SU-DHL-6 (cell line): ENCODE measurements at regions not wholly inside any gene's neighbourhood (a gene's known extent, or its start where the extent isn't known, plus 50 kb on each side); places are given as distances from the start of the nearest gene placed in this dataset.

ENCODE experiments used
- H2AFZ ChIP-seq: fragments of 200-600 bp; sonication (generic); 2 replicates; pipeline ENCODE4 v1.6.1; 2014; ENCODE audit warnings: low read depth, mild to moderate bottlenecking, moderate library complexity, mixed read lengths, antibody characterized with exemption, low read length; ENCODE audit not compliant: severe bottlenecking
- H3F3A ChIP-seq: fragments of 200-600 bp; shearing (Covaris generic); 2 replicates; pipeline ENCODE4 v1.6.0; 2016; ENCODE audit warnings: antibody characterized with exemption, mild to moderate bottlenecking; ENCODE audit not compliant: insufficient read depth
- H3K27ac ChIP-seq: fragments of 200-600 bp; sonication (generic); 2 replicates; pipeline ENCODE4 v1.5.1; 2016; ENCODE audit warnings: low read depth, mild to moderate bottlenecking, low read length, moderate library complexity, mixed read lengths
- H3K27me3 ChIP-seq: fragments of 200-600 bp; sonication (generic), shearing (Covaris generic); 2 replicates; pipeline ENCODE4 v1.6.0; 2014; ENCODE audit warnings: mild to moderate bottlenecking, low read length
- H3K36me3 ChIP-seq: fragments of 200-600 bp; sonication (generic); 2 replicates; pipeline ENCODE4 v1.6.1; 2014; ENCODE audit warnings: mild to moderate bottlenecking, low read length, mixed read lengths
- H3K4me2 ChIP-seq: fragments of 300-600, 200-600 bp; shearing (Covaris generic), sonication (generic); 2 replicates; pipeline ENCODE4 v1.6.0; 2014; ENCODE audit warnings: low read length, low read depth, mild to moderate bottlenecking; ENCODE audit not compliant: poor library complexity, severe bottlenecking
- H3K4me3 ChIP-seq: fragments of 200-600 bp; sonication (generic); 2 replicates; pipeline ENCODE4 v1.5.1; 2014; ENCODE audit warnings: antibody characterized with exemption, low read length, mild to moderate bottlenecking, mixed read lengths; ENCODE audit not compliant: insufficient read depth, poor library complexity, severe bottlenecking
- H3K79me2 ChIP-seq: fragments of 200-600 bp; sonication (generic); 2 replicates; pipeline ENCODE4 v1.6.1; 2014; ENCODE audit warnings: mild to moderate bottlenecking, low read length, moderate library complexity; ENCODE audit not compliant: insufficient read depth
- H3K9ac ChIP-seq: fragments of 200-600 bp; sonication (generic); 2 replicates; pipeline ENCODE4 v1.7.0; 2014; ENCODE audit warnings: mild to moderate bottlenecking, low read length
- H3K9me2 ChIP-seq: fragments of 200-600 bp; sonication (generic); replicated peaks from 2 replicates; pipeline ENCODE4 v1.6.1; 2014; ENCODE audit warnings: low read length; ENCODE audit not compliant: insufficient read depth
- H3K9me3 ChIP-seq: fragments of 200-600 bp; sonication (generic); 2 replicates; pipeline ENCODE4 v1.6.1; 2014; ENCODE audit warnings: low read length, mixed read lengths; ENCODE audit not compliant: insufficient read depth
- H4K20me1 ChIP-seq: fragments of 200-600 bp; sonication (generic); 2 replicates; pipeline ENCODE4 v1.6.1; 2014; ENCODE audit warnings: low read depth, mild to moderate bottlenecking, antibody characterized with exemption, low read length, moderate library complexity, mixed read lengths
- EZH2phosphoT487 ChIP-seq: fragments of 200-600 bp; sonication (generic), shearing (Covaris generic); conservative IDR thresholded peaks from 2 replicates; pipeline ENCODE4 v1.6.1; 2018; ENCODE audit warnings: mild to moderate bottlenecking, antibody characterized with exemption, low read length, moderate library complexity, mixed read lengths
- TF ChIP-seq, protein P1 (sequence below): fragments of 200-600 bp; sonication (generic); IDR thresholded peaks from one replicate; pipeline ENCODE4 v1.5.1; 2017; ENCODE audit warnings: antibody characterized with exemption, mild to moderate bottlenecking, low read length, moderate library complexity; ENCODE audit not compliant: insufficient read depth, poor library complexity, severe bottlenecking

DNA sequence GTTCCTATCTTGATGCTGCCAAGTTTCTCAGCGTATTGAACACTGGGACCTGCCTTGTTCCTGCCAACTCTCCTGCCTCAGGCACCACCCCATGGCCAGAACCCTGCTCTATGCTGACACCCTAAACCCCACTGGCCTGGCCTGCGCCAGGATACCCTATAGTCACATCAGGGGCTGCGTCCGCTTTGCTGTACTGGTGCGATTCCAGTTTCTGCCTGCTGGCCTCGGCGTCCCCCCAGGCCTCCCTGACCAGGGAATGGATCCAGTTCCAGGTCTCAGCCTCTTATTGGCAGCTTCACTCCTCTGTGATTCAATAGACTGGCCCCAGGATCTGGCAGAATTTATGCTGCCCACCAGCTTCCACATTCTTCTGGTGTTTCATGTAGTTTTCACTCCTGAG, 55.0 kb downstream of the GPR6 start:
- no peaks in the 10 kb centered on the region for H3F3A ChIP-seq
- no peak overlapping the region for H3K27ac ChIP-seq
- H3K36me3 ChIP-seq = no peaks in the 10 kb centered on the region
- no peak overlapping the region for H3K9ac ChIP-seq
- no peaks in the 10 kb centered on the region for H3K79me2 ChIP-seq
- no peaks in the 10 kb centered on the region for H3K27me3 ChIP-seq
- no peaks in the 10 kb centered on the region for H3K9me3 ChIP-seq
- no peak for TF ChIP-seq EZH2phosphoT487
- TF ChIP-seq, protein P1, sequence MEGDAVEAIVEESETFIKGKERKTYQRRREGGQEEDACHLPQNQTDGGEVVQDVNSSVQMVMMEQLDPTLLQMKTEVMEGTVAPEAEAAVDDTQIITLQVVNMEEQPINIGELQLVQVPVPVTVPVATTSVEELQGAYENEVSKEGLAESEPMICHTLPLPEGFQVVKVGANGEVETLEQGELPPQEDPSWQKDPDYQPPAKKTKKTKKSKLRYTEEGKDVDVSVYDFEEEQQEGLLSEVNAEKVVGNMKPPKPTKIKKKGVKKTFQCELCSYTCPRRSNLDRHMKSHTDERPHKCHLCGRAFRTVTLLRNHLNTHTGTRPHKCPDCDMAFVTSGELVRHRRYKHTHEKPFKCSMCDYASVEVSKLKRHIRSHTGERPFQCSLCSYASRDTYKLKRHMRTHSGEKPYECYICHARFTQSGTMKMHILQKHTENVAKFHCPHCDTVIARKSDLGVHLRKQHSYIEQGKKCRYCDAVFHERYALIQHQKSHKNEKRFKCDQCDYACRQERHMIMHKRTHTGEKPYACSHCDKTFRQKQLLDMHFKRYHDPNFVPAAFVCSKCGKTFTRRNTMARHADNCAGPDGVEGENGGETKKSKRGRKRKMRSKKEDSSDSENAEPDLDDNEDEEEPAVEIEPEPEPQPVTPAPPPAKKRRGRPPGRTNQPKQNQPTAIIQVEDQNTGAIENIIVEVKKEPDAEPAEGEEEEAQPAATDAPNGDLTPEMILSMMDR = no peak
- H3K9me2 ChIP-seq = no peaks in the 10 kb centered on the region
- H3K4me2 ChIP-seq = no peak overlapping the region
- H4K20me1 ChIP-seq = no peaks in the 10 kb centered on the region
- H3K4me3 ChIP-seq = no peak overlapping the region
- no peak overlapping the region for H2AFZ ChIP-seq

GRCh38 chr6:110033749-110034666, 55.9 kb downstream of the GPR6 start:
- H3K4me3 ChIP-seq = no peak overlapping the region
- TF ChIP-seq EZH2phosphoT487 = no peak
- TF ChIP-seq, protein P1 = no peak

GRCh38 chr6:110034667-110035036, 56.5 kb downstream of the GPR6 start:
- no peak overlapping the region for H3K9ac ChIP-seq
- no peaks in the 10 kb centered on the region for H3K9me2 ChIP-seq
- no peak overlapping the region for H2AFZ ChIP-seq
- H3K27ac ChIP-seq = no peak overlapping the region
- TF ChIP-seq, protein P1 = no peak
- no peak for TF ChIP-seq EZH2phosphoT487
- no peak overlapping the region for H3K4me3 ChIP-seq
- no peaks in the 10 kb centered on the region for H3F3A ChIP-seq
- H3K27me3 ChIP-seq = no peaks in the 10 kb centered on the region
- H3K79me2 ChIP-seq = no peaks in the 10 kb centered on the region
- no peaks in the 10 kb centered on the region for H3K9me3 ChIP-seq
- H3K36me3 ChIP-seq = no peaks in the 10 kb centered on the region
- no peak overlapping the region for H3K4me2 ChIP-seq
- H4K20me1 ChIP-seq = no peaks in the 10 kb centered on the region

More at GRCh38 chr6:110033749-110034666, 55.9 kb downstream of the GPR6 start:
- H2AFZ ChIP-seq = no peak overlapping the region
- no peaks in the 10 kb centered on the region for H3K79me2 ChIP-seq
- H3K27me3 ChIP-seq = no peaks in the 10 kb centered on the region
- H4K20me1 ChIP-seq = no peaks in the 10 kb centered on the region
- H3K9ac ChIP-seq = no peak overlapping the region
- H3K9me3 ChIP-seq = no peaks in the 10 kb centered on the region
- no peaks in the 10 kb centered on the region for H3F3A ChIP-seq
- no peaks in the 10 kb centered on the region for H3K9me2 ChIP-seq
- no peak overlapping the region for H3K27ac ChIP-seq
- no peaks in the 10 kb centered on the region for H3K36me3 ChIP-seq
- no peak overlapping the region for H3K4me2 ChIP-seq
